ENCODE measurements at regions not wholly inside any gene's neighbourhood (a gene's known extent, or its start where the extent isn't known, plus 50 kb on each side); places are given as distances from the start of the nearest gene placed in this dataset.

- Histone ChIP-seq H3K36me3 (no peaks in the 10 kb centered on the region), H3K27ac (no peak overlapping the region), H3K27me3 (no peaks in the 10 kb centered on the region), H3K4me1 (no peaks in the 10 kb centered on the region), H3K9me3 (peaks cover 0 to 9% (median 0%) of the 10 kb centered on the region in 4 donors), H3K4me3 (no peak overlapping the region)
- DNase-seq: no peak
- intact Hi-C loops (cut with DNase I; ENCODE audit: low total_unique reads): no loop called here
- WGBS, 5 donors: 36 to 65% (median 41%) methylated on average over 4 to 5 of the region's 5 CpGs
- TF ChIP-seq POLR2A (IDR thresholded peaks at IDR 0.05): no peak
- TF ChIP-seq EP300 (IDR thresholded peaks at IDR 0.05): no peak
- no peak for TF ChIP-seq POLR2AphosphoS5 (IDR thresholded peaks at IDR 0.05)
- TF ChIP-seq, protein P1, sequence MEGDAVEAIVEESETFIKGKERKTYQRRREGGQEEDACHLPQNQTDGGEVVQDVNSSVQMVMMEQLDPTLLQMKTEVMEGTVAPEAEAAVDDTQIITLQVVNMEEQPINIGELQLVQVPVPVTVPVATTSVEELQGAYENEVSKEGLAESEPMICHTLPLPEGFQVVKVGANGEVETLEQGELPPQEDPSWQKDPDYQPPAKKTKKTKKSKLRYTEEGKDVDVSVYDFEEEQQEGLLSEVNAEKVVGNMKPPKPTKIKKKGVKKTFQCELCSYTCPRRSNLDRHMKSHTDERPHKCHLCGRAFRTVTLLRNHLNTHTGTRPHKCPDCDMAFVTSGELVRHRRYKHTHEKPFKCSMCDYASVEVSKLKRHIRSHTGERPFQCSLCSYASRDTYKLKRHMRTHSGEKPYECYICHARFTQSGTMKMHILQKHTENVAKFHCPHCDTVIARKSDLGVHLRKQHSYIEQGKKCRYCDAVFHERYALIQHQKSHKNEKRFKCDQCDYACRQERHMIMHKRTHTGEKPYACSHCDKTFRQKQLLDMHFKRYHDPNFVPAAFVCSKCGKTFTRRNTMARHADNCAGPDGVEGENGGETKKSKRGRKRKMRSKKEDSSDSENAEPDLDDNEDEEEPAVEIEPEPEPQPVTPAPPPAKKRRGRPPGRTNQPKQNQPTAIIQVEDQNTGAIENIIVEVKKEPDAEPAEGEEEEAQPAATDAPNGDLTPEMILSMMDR (IDR thresholded peaks at IDR 0.05): no peak
Observed at GRCh38 chrX:100048156-100048555, 361.9 kb downstream of the PCDH19 start.

Small RNA genes lying in the stretch of these regions (small RNA-seq; reads per million reads assigned to genes)
- 0 reads per million in 4 donors for gene RF00402

Data from stomach (tissue), 8 donors.